CD4-positive, alpha-beta T cell treated with Interferon alpha-2 for 1 hour (primary cell): ENCODE measurements at regions not wholly inside any gene's neighbourhood (a gene's known extent, or its start where the extent isn't known, plus 50 kb on each side); places are given as distances from the start of the nearest gene placed in this dataset.
A peak's percentile ranks its signal among the peaks of the same experiment; 100 is the strongest.

ENCODE experiments used
- DNase-seq, 2 donors: peaks; one replicate each; pipeline ENCODE4 v3.0.0-alpha.2; 2020 to 2022

DNA sequence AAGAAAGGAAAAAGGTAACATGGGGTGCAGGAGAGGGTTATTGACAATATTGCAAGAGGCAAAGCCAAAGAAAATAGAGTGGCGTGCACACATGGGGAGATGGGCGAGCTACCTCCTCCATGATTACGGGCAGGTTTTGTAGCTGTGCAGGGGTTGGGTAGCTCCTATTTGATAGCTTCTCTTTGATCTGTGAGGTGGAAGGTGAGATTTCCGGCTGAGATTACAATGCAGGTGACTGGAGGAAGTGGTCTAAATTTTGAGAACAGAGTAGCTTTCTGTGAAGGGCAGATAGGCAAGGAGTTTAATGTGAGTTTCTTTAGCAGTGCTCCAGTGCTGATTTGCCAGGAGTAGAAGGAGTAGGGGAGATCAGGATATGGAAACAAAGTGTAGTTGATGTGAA is 263.4 kb downstream of the PLA2G4A start:
- DNase-seq, result peak; percentile 2 to 60

DNA sequence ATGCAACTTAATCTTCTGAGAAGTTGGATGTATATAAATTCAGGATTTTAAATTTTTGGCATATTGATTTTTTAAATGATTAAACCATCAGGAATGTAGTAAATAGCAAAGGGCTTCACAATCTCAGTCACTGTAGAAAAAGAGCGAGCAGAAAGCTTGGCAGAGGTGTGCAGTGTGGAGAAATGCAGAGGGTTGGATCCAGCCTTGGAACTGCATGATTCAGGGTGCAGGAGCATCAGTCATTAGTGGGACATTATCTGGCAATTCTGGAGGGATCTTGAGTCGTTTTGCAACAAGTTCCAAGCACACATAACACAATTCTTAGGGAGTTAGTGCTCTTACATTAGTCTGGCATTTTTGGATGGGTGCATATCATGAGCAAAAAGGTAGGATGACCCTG is 267.9 kb downstream of the PLA2G4A start:
- DNase-seq, result no peak

DNA sequence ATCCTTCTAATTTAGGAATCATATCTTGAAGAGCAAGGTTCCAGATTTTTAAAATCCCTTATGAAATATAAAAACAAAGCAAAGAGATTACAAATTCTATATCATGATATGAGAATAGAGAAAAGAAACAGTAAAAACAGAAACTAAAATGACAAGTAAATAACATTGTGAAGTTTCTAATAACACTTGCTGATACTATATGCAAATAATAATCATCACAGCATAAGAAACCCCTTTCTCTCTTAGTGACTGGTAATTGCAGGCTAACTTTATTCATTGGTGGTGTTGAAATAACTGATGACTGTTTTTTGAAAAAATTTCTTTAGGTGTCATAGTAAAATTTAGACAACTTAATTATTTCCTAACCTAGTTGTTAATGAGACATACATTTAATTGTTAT is 281.6 kb downstream of the PLA2G4A start:
- no peak for DNase-seq

DNA sequence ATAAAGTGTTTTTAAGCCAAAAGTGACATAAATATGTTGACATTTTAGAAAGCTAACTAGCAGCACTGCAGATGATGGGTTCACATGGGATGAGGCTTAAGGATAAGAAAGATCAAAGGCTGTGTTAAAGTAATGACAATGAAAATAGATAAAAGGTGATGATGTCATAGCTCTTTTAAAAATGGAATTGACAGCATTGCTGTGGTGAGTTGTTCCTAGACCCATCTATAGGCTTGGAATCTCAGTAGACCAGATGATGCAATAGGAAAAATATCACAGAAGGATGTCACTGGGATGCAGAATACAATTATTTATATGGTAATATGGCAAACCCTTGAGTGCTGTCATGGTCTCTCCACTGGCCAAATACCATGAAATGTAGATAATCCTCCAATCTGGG is 286.0 kb downstream of the PLA2G4A start:
- DNase-seq, result no peak

DNA sequence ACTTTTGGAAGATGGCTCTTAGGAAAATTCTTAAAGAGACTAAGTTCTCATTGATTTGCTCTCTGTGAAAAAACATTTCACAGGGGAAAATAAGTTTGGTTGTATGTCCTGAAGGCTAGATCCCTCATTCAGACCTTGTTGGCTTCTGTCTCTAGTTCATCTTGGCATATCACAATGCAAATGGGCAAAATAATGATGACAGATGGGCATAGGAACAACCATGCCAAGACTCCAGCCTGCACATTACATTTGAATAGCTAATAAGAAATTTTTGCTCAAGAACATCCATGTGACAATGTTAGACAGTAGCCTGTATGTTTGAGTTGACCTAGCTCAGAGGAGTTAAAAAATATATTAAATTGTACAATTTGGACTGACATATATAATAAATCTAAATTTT is 292.9 kb downstream of the PLA2G4A start:
- no peak for DNase-seq

DNA sequence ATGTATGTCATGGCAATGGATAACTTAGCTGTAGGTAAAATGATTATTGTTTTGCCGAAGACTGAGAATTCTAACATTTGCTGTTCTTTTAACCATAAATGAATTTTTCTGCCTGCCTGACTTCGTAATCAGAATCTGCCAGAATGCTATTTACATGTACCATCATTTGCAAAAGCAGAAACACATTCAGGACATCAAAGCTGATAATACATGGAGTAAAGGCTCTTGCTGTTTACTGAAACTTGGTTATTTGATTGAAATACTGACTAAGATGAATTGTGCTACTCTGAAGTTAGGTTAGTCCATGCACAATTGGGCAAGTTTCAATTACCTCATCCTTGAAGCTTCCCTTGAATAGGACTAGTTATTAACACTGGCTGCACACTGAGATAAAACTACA is 293.8 kb downstream of the PLA2G4A start:
- DNase-seq, result no peak

DNA sequence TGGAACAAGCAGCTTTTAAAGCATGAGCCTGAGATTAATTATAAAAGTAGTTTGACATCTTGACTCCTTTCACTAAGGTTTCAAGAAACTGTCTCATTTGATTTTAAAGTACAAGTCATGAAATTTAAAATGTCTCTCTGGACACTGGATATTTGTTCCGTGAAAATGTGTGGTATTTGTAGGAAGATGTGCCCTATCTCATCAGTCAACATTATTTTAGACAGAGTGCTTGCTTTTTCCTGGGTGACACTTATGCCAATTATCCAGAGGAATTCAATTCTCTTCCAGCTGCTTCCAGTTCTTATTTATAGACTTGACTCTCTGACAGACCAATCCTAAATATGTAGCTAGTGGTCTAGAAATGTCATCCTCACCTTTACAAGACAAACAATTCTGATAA is 300.4 kb downstream of the PLA2G4A start:
- DNase-seq, result no peak

DNA sequence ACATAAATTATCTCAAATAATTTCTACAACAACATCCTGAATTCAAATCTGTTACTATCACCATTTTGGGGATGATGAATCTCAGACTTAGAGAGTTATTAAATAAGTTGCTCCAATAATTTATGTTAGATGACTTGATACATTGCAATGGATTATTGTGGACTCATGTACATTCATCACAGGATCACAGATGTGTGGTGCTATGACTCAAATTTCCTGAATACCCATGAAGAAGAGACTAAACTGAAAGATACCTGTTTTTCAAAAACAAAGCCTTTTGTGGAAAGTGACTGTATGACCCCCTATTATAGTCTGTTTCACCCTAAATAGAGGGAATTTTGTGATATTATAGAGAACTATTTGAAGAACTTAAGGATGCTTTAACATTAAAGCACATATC is 315.0 kb downstream of the PLA2G4A start:
- no peak for DNase-seq

DNA sequence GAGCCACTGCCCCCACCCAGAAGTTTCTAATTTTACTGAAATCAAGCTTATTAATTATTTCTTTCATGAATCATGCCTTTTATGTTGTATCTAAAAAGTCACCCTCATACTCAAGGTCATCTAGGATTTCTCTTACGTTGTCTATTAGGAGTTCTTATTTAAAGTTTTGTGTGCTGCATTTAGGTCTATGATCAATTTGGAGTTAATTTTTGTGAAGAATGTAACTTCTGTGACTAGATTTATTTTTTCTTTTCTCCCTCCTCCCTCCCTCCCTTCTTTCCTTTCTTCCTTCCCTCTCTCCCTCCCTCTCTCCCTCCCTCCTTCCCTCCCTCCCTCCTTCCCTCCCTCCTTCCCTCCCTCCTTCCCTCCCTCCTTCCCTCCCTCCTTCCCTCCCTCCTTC is 317.6 kb downstream of the PLA2G4A start:
- DNase-seq, result no peak

DNA sequence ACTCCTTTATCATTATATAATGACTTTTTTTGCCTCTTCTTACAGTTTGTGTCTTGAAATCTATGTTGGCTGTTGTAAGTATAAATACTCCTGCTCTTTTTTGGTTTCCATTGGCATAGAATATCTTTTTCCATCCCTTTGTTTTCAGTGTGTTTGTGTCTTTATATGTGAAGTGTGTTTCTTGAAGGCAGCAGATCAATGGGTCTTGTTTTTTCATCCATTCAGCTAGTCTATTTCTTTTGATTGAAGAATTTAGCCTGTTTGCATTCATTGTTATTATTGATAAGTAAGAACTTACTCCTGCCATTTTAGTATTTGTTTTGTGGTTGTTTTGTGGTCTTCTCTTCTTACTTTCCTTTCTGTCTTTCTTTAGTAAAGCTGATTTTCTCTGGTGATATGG is 322.8 kb downstream of the PLA2G4A start:
- no peak for DNase-seq

DNA sequence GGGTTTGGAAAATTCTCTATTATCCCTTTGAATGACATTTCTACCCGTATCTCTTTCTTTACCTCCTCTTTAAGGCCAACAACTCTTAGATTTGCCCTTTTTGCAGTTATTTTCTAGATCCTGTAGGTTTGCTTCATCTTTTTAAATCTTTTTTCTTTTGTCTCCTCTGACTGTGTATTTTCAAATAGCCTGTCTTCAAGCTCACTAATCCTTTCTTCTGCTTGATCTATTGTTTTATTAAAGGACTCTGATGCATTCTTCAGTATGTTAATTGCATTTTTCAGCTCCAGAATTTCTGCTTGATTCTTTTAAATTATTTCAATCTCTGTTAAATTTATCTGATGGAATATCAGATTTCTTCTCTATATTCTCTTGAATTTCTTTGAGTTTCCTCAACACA is 324.3 kb downstream of the PLA2G4A start:
- DNase-seq, result no peak

DNA sequence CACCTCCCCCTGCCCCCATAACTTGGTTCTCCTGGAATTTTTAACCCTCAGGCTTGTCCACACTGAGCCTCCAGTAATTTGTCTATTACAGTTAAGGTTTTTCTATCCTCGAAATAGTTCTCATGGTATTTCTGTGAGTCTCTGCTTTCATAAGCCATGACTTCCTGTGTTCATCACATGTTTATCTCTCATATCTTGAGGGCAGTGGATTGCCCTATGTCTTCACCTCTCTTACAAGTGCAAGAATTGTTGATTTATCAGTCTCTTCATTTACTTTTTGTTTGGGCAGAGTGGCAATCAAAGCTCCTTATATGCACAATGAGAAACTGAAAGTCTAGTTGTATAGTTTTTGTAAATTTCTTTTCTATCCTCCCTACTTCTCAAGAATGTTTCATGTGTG is 328.4 kb downstream of the PLA2G4A start:
- DNase-seq, result peak in 1 of 2 donors; percentile 2

DNA sequence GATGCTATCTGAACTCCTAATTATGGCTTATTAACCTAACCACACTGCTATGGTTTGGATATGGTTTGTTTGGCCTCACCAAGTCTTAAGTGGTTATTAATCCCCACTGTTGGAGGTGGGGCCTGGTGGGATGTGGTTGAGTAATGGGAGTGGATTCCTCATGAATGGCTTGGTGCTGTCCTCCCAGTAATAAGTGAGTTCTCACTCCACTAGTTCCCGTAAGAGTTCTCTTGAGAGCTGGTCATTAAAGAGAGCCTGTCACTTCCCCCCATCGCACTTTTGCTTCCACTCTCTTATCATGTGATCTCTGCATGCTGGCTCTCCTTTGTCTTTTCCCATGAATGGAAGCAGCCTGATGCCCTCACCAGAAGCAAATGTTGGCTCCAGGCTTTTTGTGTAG is 328.8 kb downstream of the PLA2G4A start:
- no peak for DNase-seq

DNA sequence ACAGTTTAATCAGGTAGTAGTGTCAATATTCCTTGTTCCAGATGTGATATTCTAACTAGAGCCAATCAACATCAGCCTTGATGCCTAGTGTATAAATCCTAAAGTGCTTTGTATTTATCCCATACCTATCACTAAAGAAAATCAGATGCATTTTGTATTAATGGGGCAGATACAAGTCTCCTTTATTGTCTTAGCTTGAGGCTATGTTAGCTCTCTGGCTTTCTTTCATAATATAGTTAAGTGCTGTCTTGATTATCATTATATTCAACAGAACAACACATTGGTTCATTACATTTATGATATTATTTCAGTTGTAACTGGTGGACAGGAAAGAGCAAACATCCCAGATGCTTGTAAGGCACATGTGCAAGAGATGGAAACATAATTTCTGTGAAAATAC is 338.8 kb downstream of the PLA2G4A start:
- no peak for DNase-seq

DNA sequence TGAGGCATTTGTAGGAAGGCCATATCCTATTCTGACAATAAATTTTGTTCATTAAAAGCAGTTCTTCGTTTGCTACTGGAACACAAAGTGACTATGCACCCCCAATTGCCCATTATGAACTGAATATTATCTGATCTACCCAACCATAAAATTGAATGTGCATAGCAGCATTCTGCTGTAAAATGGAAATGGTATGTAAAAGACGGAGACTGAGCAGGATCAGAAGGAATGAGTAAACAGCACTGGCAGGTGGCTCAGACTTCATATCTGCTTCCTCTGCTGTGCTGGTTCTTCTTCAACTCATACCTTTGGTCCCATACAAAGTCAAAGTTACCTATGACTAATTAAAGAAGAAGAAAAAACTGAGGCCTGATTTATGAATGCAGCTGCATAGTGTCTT is 339.5 kb downstream of the PLA2G4A start:
- DNase-seq, result no peak

DNA sequence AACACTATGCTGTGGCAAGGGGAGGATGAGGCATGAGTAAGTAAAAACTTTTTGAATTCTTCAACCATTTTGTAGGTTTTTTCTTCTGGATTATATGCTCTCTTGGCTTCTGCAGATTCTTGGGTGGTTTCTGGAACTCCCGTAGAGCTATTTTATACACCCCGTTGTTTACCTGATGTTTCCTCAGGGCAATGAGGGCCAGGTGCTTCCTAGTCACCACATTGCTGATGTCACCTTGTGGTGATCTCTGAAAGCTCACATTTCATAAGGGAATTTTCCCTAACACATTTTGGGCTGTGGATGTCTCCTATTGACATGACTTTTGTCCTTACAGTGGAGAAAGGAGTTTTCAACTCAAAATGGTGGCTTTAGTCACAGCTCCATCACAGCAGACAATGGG is 356.6 kb downstream of the PLA2G4A start:
- DNase-seq, result no peak

DNA sequence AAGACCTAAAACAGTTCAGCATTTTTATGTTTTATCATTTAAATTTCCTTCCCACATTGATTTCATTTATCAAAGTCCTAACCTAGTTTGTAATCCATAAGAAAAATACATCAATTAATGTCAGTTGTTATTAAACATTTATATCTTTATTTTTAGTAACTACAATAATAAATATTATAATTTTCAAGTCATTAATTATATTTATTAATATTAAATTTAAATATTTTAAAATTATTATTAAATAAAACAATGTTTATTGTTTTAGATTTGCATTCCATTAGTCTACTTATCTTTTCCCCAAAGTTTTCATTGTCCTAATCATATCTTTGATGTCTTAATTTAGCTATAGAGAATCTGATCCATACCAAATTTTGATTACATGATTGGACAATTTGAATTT is 368.9 kb downstream of the PLA2G4A start:
- DNase-seq, result no peak

DNA sequence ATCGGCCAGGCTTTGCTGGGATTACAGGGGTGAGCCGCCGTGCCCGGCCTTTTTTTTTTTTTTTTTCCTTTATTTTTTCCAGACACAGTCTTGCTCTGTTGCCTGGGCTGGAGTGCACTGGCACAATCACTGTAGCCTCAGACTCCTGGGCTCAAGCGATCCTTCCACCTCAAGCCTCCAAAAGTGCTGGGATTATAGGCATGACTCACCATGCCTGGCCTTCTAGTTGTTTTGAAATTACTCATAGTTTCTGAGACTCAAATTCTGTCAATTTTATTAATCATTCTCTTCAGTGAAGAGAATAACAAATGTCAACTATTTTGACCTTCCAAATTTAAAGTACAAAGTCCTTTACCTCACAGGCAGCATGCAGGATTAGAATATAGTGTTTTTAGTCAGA is 374.5 kb downstream of the PLA2G4A start:
- no peak for DNase-seq

DNA sequence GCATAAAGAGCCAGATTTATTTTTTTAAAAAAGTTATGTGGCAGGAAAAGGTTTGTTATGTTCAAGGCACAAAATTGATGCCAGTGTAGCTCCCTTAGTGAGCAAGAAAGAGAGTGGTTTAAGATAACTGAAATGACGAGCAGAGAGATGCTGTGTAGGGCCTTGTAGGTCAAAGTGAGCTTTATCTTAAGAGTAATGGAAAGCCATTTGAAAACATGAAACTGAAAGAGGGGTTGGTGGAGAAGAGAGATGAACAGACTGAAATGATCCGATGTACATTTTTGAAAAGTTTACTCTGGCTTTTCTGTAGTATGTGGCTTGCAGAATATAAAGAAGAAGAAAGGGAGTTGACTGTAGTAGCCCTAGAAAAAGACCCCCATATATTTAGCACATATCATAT is 383.6 kb downstream of the PLA2G4A start:
- DNase-seq, result no peak

DNA sequence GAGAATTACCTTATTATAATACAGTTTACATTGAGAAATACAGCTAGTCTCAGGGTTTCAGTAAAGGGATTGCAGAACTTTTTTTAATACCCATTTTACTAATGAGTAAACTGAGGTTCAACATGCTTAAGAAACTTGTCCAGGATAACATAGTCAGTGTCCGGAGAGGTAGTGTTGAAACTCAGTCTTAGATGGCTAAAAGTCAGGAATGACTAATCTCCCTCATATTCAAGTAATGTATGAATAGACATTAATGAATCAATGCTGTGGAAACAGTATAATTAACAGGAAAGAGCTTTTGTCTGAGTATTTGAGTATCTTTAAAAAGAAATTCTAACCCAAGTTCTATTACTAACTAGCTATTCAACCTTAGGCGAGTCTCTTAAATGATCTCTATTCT is 397.6 kb downstream of the PLA2G4A start:
- no peak for DNase-seq

DNA sequence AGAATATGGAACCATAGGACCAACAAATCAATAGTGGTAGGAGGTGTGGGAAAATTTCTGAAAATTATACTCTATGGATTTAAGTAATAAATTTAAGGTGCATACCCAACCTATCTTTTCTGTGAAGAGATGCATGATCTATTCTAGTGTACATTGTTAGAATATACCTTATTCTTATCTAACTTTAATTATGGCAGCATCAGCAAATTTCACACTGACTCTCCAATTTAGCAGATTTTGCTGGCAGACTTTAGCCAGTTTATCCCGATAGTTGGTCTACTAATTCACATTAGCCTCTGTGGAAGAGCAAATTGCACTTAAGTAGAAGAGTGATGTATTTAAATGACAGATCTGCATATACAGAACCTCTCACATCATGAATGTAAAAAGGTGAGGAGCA is 400.0 kb downstream of the PLA2G4A start:
- no peak for DNase-seq

DNA sequence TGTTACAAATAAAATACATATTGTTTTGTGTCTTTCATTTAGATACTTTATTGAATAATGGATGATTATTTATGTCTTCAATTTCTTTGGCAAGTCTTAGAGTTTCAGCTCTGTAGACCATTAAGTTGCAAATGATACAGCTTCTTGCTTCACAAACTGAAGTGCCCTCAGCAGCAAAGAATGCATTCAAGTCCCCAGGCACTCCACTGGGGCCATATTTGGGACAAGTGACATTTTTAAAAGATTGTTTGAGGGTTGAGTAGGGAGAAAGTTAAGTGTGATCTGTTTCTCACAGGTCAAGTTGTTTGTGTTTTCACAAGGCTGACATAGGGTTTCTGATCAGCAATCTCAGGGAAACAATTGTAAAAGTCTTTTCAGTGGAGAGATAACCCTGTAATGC is 400.7 kb downstream of the PLA2G4A start:
- DNase-seq, result no peak

DNA sequence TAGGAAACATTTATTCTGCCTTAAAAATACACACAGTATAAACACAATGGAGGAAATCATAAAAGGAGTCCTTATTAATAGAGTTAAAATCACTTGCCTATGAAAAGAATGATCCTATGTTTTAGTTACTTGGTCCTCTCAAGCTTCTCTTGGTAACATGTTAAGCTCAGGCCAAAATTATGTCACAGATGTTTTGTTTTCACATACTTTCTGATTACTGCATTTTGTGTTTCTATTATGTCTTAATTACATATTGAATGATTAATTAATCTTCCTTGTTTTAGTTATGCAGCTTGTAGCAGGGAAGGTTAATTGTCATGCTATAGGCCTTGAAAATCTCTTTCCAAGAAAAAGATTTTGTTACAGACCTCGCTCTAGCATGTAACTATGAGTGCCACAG is 406.0 kb downstream of the PLA2G4A start:
- DNase-seq, result no peak

DNA sequence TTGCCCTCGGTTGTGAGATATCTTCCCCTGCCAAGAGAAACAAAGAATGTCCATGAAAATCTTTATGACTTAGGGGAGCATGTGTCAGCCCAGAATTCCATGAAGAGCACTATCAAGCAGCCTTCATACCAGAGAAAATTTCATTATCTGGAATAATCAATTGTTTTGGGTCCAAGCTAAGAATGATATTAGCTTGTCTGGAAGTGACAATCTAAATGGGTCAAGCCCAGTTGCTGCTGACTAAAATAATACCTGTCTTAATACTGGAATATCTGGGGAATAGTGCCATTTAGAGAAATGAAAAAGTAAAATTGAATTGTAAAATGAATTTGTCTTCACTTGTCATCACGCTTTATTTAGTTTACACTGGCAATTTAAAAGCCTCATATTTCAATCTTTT is 407.4 kb downstream of the PLA2G4A start:
- DNase-seq, result no peak

DNA sequence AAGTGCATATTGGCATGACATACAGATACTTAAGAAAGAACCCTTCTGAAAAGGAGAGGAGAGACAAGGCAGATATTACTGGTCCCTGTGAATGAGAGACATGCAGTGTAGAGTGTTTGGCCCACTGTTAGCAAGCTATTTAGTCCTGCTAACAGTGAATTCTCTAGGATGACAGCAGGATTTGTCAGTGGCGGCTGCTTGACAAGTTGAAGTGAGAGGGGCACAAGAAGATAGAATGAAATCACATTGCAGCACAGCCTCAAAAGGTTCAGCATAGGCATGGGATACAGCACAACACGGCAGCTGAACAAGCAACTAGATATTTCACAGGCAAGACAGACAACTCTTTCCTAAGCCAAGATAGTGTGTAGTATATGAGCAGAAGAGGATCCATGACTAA is 407.9 kb downstream of the PLA2G4A start:
- DNase-seq, result no peak

DNA sequence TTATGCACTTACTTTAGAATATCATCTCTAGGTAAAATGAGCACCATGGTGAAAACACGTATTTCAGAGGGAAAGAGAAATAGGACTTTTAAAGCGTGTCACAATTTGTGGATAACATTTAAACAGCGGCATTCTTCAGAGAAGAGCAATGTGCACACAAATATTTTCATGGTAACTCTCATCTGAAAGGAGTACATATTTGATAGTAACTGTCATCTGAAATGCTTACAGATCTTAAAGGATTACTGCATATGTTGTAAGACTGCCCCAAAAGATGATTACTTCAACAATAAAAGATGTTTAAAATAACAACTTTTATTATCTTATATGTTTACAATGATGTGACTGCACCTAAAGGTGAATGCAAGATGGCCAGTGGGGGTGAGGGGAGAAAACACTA is 408.8 kb downstream of the PLA2G4A start:
- no peak for DNase-seq
